ENCODE measurements at regions not wholly inside any gene's neighbourhood (a gene's known extent, or its start where the extent isn't known, plus 50 kb on each side); places are given as distances from the start of the nearest gene placed in this dataset.
A peak's percentile ranks its signal among the peaks of the same experiment; 100 is the strongest.
"Not testable (repeated sequence)": the region's sequence is repeated elsewhere in the genome, so short reads cannot be mapped to it uniquely, and the experiment has no call there.

GRCh38 chr10:36764823-36765222 lies 360.6 kb upstream of the ANKRD30A start:
- DNase-seq, result no peak

GRCh38 chr10:36761121-36761520 lies 364.3 kb upstream of the ANKRD30A start:
- no peak for DNase-seq

- no peak for DNase-seq
These were observed 366.1 kb upstream of the ANKRD30A start for GRCh38 chr10:36759141-36759805.

GRCh38 chr10:36748128-36748871 lies 377.1 kb upstream of the ANKRD30A start:
- no peak for DNase-seq

- no peak for DNase-seq
These were observed 385.4 kb upstream of the ANKRD30A start for GRCh38 chr10:36739884-36740445.

GRCh38 chr10:36738738-36739431 lies 386.5 kb upstream of the ANKRD30A start:
- no peak for DNase-seq

- DNase-seq, result no peak
These were observed 389.1 kb upstream of the ANKRD30A start for GRCh38 chr10:36736311-36736710.

- DNase-seq, result not testable (repeated sequence)
These were observed 390.8 kb upstream of the ANKRD30A start for GRCh38 chr10:36734590-36734989.

- no peak for DNase-seq
These were observed 395.1 kb upstream of the ANKRD30A start for GRCh38 chr10:36730316-36730715.

GRCh38 chr10:36728626-36729025 lies 396.8 kb upstream of the ANKRD30A start:
- no peak for DNase-seq

- DNase-seq, result peak; percentile 63 to 86
These were observed 399.5 kb upstream of the ANKRD30A start for GRCh38 chr10:36725581-36726520.

GRCh38 chr10:36722777-36723176 lies 402.6 kb upstream of the ANKRD30A start:
- DNase-seq, result no peak

- DNase-seq, result no peak
These were observed 403.5 kb upstream of the ANKRD30A start for GRCh38 chr10:36721871-36722270.

GRCh38 chr10:36720895-36721294 lies 404.5 kb upstream of the ANKRD30A start:
- no peak for DNase-seq

GRCh38 chr10:36717118-36717517 lies 408.3 kb upstream of the ANKRD30A start:
- DNase-seq, result no peak

GRCh38 chr10:36716291-36716690 lies 409.1 kb upstream of the ANKRD30A start:
- DNase-seq, result no peak

GRCh38 chr10:36712695-36713094 lies 412.7 kb upstream of the ANKRD30A start:
- DNase-seq, result no peak

GRCh38 chr10:36711361-36711760 lies 414.0 kb upstream of the ANKRD30A start:
- no peak for DNase-seq

- DNase-seq, result no peak
These were observed 421.3 kb upstream of the ANKRD30A start for GRCh38 chr10:36704124-36704523.

GRCh38 chr10:36703179-36703578 lies 422.2 kb upstream of the ANKRD30A start:
- no peak for DNase-seq

GRCh38 chr10:36700123-36700522 lies 425.3 kb upstream of the ANKRD30A start:
- DNase-seq, result no peak

- no peak for DNase-seq
These were observed 432.6 kb upstream of the ANKRD30A start for GRCh38 chr10:36692759-36693158.
